SK-N-SH (cell line): ENCODE measurements at regions not wholly inside any gene's neighbourhood (a gene's known extent, or its start where the extent isn't known, plus 50 kb on each side); places are given as distances from the start of the nearest gene placed in this dataset.

Source experiments
- CTCF ChIA-PET: fragments of 300-600, 350-600 bp; formaldehyde crosslinking; extraction: SDS; loops from one replicate; lab custom pipeline; 2021; lab: Yijun Ruan, JAX
- POLR2A ChIA-PET: fragments of 350-600 bp; sonication (Branson Sonifier 250); formaldehyde crosslinking; extraction: SDS; loops from one replicate; lab custom pipeline; 2020; ENCODE audit warnings: antibody characterized with exemption, inconsistent platforms; lab: Yijun Ruan, JAX
- DNase-seq: peaks from one replicate; pipeline ENCODE4 v3.0.0; 2012
- H2AFZ ChIP-seq: fragments of 200-600 bp; sonication (generic); 2 replicates; pipeline ENCODE4 v1.8.1; 2016; ENCODE audit warnings: antibody characterized with exemption, mild to moderate bottlenecking, low read depth
- H3F3A ChIP-seq: fragments of 200-600 bp; sonication (generic); replicated peaks from 2 replicates; pipeline ENCODE3; 2016; ENCODE audit warnings: antibody characterized with exemption, mild to moderate bottlenecking; ENCODE audit not compliant: insufficient read depth
- H3K27ac ChIP-seq, 2 experiments: fragments of 200-500 bp in 1 of 2; fragments of 200-600 bp in 1 of 2; sonication (Bioruptor generic) in 1 of 2; sonication (generic), shearing (Covaris generic) in 1 of 2; 2 replicates each; pipeline versions ENCODE4 v1.5.1 to v1.6.1; 2014 to 2016; ENCODE audit warnings: low read depth in 2 of 2, inconsistent platforms in 1 of 2, low read length in 1 of 2, mild to moderate bottlenecking in 1 of 2, mixed read lengths in 1 of 2
- H3K27me3 ChIP-seq: fragments of 200-600 bp; sonication (generic), shearing (Covaris generic); 2 replicates; pipeline ENCODE4 v1.6.1; 2016; ENCODE audit warnings: mixed run types; ENCODE audit not compliant: insufficient read depth
- H3K36me3 ChIP-seq, 2 experiments: fragments of 200-500 bp in 1 of 2; fragments of 200-600 bp in 1 of 2; sonication (Bioruptor generic) in 1 of 2; sonication (generic) in 1 of 2; replicated peaks in 1 of 2; 2 replicates each; pipeline versions ENCODE3 to v1.5.1; 2014 to 2016; ENCODE audit warnings: low read length in 1 of 2, mild to moderate bottlenecking in 1 of 2; ENCODE audit not compliant: insufficient read depth in 2 of 2, control insufficient read depth in 1 of 2
- H3K4me1 ChIP-seq, 2 experiments: fragments of 200-500 bp in 1 of 2; fragments of 200-600 bp in 1 of 2; sonication (Bioruptor generic) in 1 of 2; sonication (generic), shearing (Covaris generic) in 1 of 2; 2 replicates each; pipeline versions ENCODE4 v1.5.1 to v1.6.1; 2014 to 2016; ENCODE audit warnings: low read depth in 1 of 2, low read length in 1 of 2, mixed run types in 1 of 2; ENCODE audit not compliant: insufficient read depth in 2 of 2, control insufficient read depth in 1 of 2
- H3K4me2 ChIP-seq: fragments of 200-600 bp; sonication (generic), shearing (Covaris generic); 2 replicates; pipeline ENCODE4 v1.6.1; 2017; ENCODE audit warnings: mixed run types
- H3K4me3 ChIP-seq, 2 experiments: fragments of 200-500 bp in 1 of 2; fragments of 200-600 bp in 1 of 2; sonication (Bioruptor generic) in 1 of 2; sonication (generic), shearing (Covaris generic) in 1 of 2; 2 replicates each; pipeline versions ENCODE4 v1.5.1 to v1.8.1; 2014 to 2016; ENCODE audit warnings: low read depth in 2 of 2, inconsistent platforms in 1 of 2, low read length in 1 of 2, mild to moderate bottlenecking in 1 of 2, mixed read lengths in 1 of 2, moderate library complexity in 1 of 2
- H3K79me2 ChIP-seq: fragments of 200-600 bp; sonication (generic); 2 replicates; pipeline ENCODE4 v1.8.1; 2017; ENCODE audit warnings: mild to moderate bottlenecking; ENCODE audit not compliant: insufficient read depth
- H3K9ac ChIP-seq: fragments of 200-600 bp; sonication (generic); 2 replicates; pipeline ENCODE4 v1.6.1; 2017; ENCODE audit warnings: mixed run types
- H3K9me2 ChIP-seq: fragments of 200-600 bp; sonication (generic); 2 replicates; pipeline ENCODE4 v1.6.1; 2017; ENCODE audit warnings: mixed run types
- H3K9me3 ChIP-seq: fragments of 200-600 bp; sonication (generic); 2 replicates; pipeline ENCODE4 v1.6.1; 2017; ENCODE audit warnings: mixed run types, mild to moderate bottlenecking, moderate library complexity
- H4K20me1 ChIP-seq: fragments of 200-600 bp; sonication (generic); 2 replicates; pipeline ENCODE4 v1.6.1; 2017; ENCODE audit warnings: mild to moderate bottlenecking, mixed run types; ENCODE audit not compliant: insufficient read depth
- CHD2 ChIP-seq: fragments of 150-350 bp; IDR thresholded peaks from 2 replicates; pipeline ENCODE4 v1.6.1; 2018; ENCODE audit warnings: low read length; ENCODE audit not compliant: partially characterized antibody
- CTCF ChIP-seq: fragments of 200-600 bp; sonication (generic); IDR thresholded peaks from 2 replicates; pipeline ENCODE4 v1.6.1; 2017; ENCODE audit warnings: antibody characterized with exemption, mild to moderate bottlenecking, moderate library complexity
- EZH2phosphoT487 ChIP-seq: fragments of 200-600 bp; sonication (generic); IDR thresholded peaks from 2 replicates; pipeline ENCODE4 v1.6.1; 2017; ENCODE audit warnings: low read depth, mixed run types, mild to moderate bottlenecking, antibody characterized with exemption, moderate library complexity, borderline replicate concordance
- FOSL2 ChIP-seq: IDR thresholded peaks from 2 replicates; pipeline ENCODE4 v1.4.0; 2012; ENCODE audit warnings: low read depth, mild to moderate bottlenecking, moderate library complexity, borderline replicate concordance
- FOXM1 ChIP-seq: IDR thresholded peaks from 2 replicates; pipeline ENCODE4 v1.4.0; 2012; ENCODE audit warnings: low read depth, mild to moderate bottlenecking
- JUND ChIP-seq: IDR thresholded peaks from 2 replicates; pipeline ENCODE4 v1.4.0; 2012
- MEF2A ChIP-seq: IDR thresholded peaks from 2 replicates; pipeline ENCODE4 v1.4.0; 2012; ENCODE audit warnings: low read depth, borderline replicate concordance
- NFIC ChIP-seq: IDR thresholded peaks from 2 replicates; pipeline ENCODE4 v1.4.0; 2012; ENCODE audit warnings: borderline replicate concordance
- RCOR1 ChIP-seq: fragments of 150-350 bp; IDR thresholded peaks from 2 replicates; pipeline ENCODE4 v1.6.1; 2017; ENCODE audit warnings: antibody characterized with exemption, low read length
- REST ChIP-seq: IDR thresholded peaks from 2 replicates; pipeline ENCODE4 v1.6.1; 2012; ENCODE audit warnings: mild to moderate bottlenecking, low read depth, low read length, moderate library complexity
- SMC3 ChIP-seq: IDR thresholded peaks from 2 replicates; pipeline ENCODE4 v1.6.1; 2012; ENCODE audit warnings: low read depth, low read length, improper control_type of control experiment
- TAF1 ChIP-seq: IDR thresholded peaks from 2 replicates; pipeline ENCODE4 v1.6.1; 2012; ENCODE audit warnings: low read depth, mild to moderate bottlenecking, low read length, moderate library complexity, borderline replicate concordance
- TCF12 ChIP-seq: IDR thresholded peaks from 2 replicates; pipeline ENCODE4 v1.4.0; 2012
- USF2 ChIP-seq: fragments of 150-350 bp; IDR thresholded peaks from 2 replicates; pipeline ENCODE4 v1.6.1; 2017; ENCODE audit warnings: antibody characterized with exemption, low read length, low read depth, borderline replicate concordance
- YY1 ChIP-seq: IDR thresholded peaks from 2 replicates; pipeline ENCODE4 v1.4.0; 2012; ENCODE audit warnings: low read depth, mild to moderate bottlenecking
- ZBTB33 ChIP-seq: IDR thresholded peaks from 2 replicates; pipeline ENCODE4 v1.4.0; 2012; ENCODE audit warnings: low read depth, borderline replicate concordance
- WGBS: methylation state at CpG from one replicate; pipeline ENCODE4 v1.1.6; 2017; ENCODE audit warnings: low lambda C conversion rate; 5-methylcytosine and 5-hydroxymethylcytosine counted together

- no peak for DNase-seq
- 92% methylated on average over 2 of the region's 2 CpGs for WGBS
- no peak overlapping the region for H3K4me2 ChIP-seq
- H3K4me3 ChIP-seq: no peak overlapping the region
- TF ChIP-seq CTCF (no peak), EZH2phosphoT487 (no peak), ZBTB33 (no peak), NFIC (no peak), SMC3 (no peak), FOSL2 (no peak), CHD2 (no peak), TCF12 (no peak), RCOR1 (no peak), YY1 (no peak), JUND (no peak), MEF2A (no peak), REST (no peak), FOXM1 (no peak), TAF1 (no peak), USF2 (no peak)
- H3K79me2 ChIP-seq: no peaks in the 10 kb centered on the region
- no peaks in the 10 kb centered on the region for H3K36me3 ChIP-seq
- H3K9ac ChIP-seq: no peak overlapping the region
- H3K9me2 ChIP-seq: no peaks in the 10 kb centered on the region
- no peak overlapping the region for H3K27ac ChIP-seq
- H4K20me1 ChIP-seq: no peaks in the 10 kb centered on the region
- ChIA-PET POLR2A (no interaction called here), CTCF (interaction anchor here (1.7 kb wide), 1 partner anchor 334 kb away, joined by 4 read pairs; no protein-coding TSS in a partner anchor)
- H3F3A ChIP-seq: no peaks in the 10 kb centered on the region
- H3K9me3 ChIP-seq: no peaks in the 10 kb centered on the region
- H2AFZ ChIP-seq: no peak overlapping the region
- no peaks in the 10 kb centered on the region; a peak in 1 of 4 replicates for H3K4me1 ChIP-seq
- H3K27me3 ChIP-seq: no peaks in the 10 kb centered on the region
Measured at GRCh38 chr2:158893474-158893873, 75.0 kb upstream of the TANC1 start.
